GM12878 (cell line): ENCODE measurements at regions not wholly inside any gene's neighbourhood (a gene's known extent, or its start where the extent isn't known, plus 50 kb on each side); places are given as distances from the start of the nearest gene placed in this dataset.

Source experiments
- ATAC-seq: fragments of 200-7000 bp; cut with Tn5 transposase; 3 replicates; pipeline ENCODE4 v1.9.1; 2020; ENCODE audit warnings: mild to moderate bottlenecking, moderate library complexity
- BruUV-seq: library from RNA; stranded (reverse); fragments of 400-500 nt; replicated peaks from 2 replicates; lab custom pipeline; 2021; lab: Mats Ljungman, UMichigan
- CTCF ChIA-PET: fragments of 300-600 bp; sonication (Branson Sonifier 250); formaldehyde crosslinking; extraction: SDS; loops from one replicate; lab custom pipeline; 2021; ENCODE audit warnings: inconsistent platforms; lab: Yijun Ruan, JAX
- POLR2A ChIA-PET: fragments of 350-600 bp; formaldehyde crosslinking; extraction: SDS; loops from one replicate; lab custom pipeline; 2021; ENCODE audit warnings: inconsistent platforms; lab: Charles Lee
- RAD21 ChIA-PET: fragments of 300-600 bp; sonication (Branson Sonifier 250); formaldehyde crosslinking; loops from one replicate; lab custom pipeline; 2023; ENCODE audit warnings: antibody characterized with exemption; ENCODE audit not compliant: unreplicated experiment; lab: Charles Lee
- SMC1A ChIA-PET: fragments of 300-600 bp; sonication (Branson Sonifier 250); formaldehyde crosslinking; loops from one replicate; lab custom pipeline; 2023; ENCODE audit not compliant: unreplicated experiment, uncharacterized antibody; lab: Charles Lee
- DNase-seq: peaks from one replicate; pipeline ENCODE4 v3.0.0-alpha.2; 2011; ENCODE audit warnings: low read depth, low spot score
- FAIRE-seq: peaks from 3 replicates; lab custom pipeline; 2011; peaks lifted over from hg19 to GRCh38; lab: Jason Lieb, UNC
- H2AFZ ChIP-seq: 2 replicates; pipeline ENCODE4 v1.6.0; 2011; ENCODE audit warnings: low read depth, low read length, control low read depth; ENCODE audit not compliant: control insufficient read depth
- H3K27ac ChIP-seq: 2 replicates; pipeline ENCODE4 v1.5.1; 2011; ENCODE audit warnings: control low read depth; ENCODE audit not compliant: control insufficient read depth, insufficient read depth
- H3K27me3 ChIP-seq, 2 experiments: replicated peaks in 1 of 2; 2 replicates each; pipeline versions ENCODE4 v1.6.0 to v1.6.1; 2011; ENCODE audit warnings: low read length in 1 of 2; ENCODE audit not compliant: control insufficient read depth in 2 of 2, insufficient read depth in 2 of 2
- H3K36me3 ChIP-seq, 2 experiments: 2 replicates each; pipeline ENCODE4 v1.5.1; 2011; ENCODE audit warnings: low read length in 1 of 2; ENCODE audit not compliant: control insufficient read depth in 2 of 2, insufficient read depth in 2 of 2
- H3K4me1 ChIP-seq: 2 replicates; pipeline ENCODE4 v1.6.1; 2011; ENCODE audit warnings: mild to moderate bottlenecking, low read length, moderate library complexity, mixed read lengths; ENCODE audit not compliant: control insufficient read depth, insufficient read depth
- H3K4me2 ChIP-seq: 2 replicates; pipeline ENCODE4 v1.6.0; 2011; ENCODE audit warnings: control low read depth; ENCODE audit not compliant: control insufficient read depth, insufficient read depth
- H3K4me3 ChIP-seq: fragments of 200-600 bp; sonication (generic); 2 replicates; pipeline ENCODE4 v1.5.1; 2016
- H3K79me2 ChIP-seq: 2 replicates; pipeline ENCODE4 v1.6.0; 2011; ENCODE audit warnings: low read length; ENCODE audit not compliant: control insufficient read depth, insufficient read depth
- H3K9ac ChIP-seq: 2 replicates; pipeline ENCODE4 v1.8.0; 2011; ENCODE audit warnings: low read length, control low read depth, mixed read lengths; ENCODE audit not compliant: control insufficient read depth, insufficient read depth
- H3K9me3 ChIP-seq: replicated peaks from 3 replicates; pipeline ENCODE4 v1.5.1; 2011; ENCODE audit warnings: mild to moderate bottlenecking, low read length; ENCODE audit not compliant: control insufficient read depth, insufficient read depth
- H4K20me1 ChIP-seq: 2 replicates; pipeline ENCODE4 v1.6.0; 2011; ENCODE audit not compliant: control insufficient read depth, insufficient read depth
- ASH2L ChIP-seq: fragments of 300-600, 200-600 bp; sonication (generic); IDR thresholded peaks from 2 replicates; pipeline ENCODE4 v1.6.1; 2017; ENCODE audit warnings: low read depth, mild to moderate bottlenecking, borderline replicate concordance
- HSF1 ChIP-seq: fragments of 150-350 bp; IDR thresholded peaks from 2 replicates; pipeline ENCODE4 v1.6.1; 2014; ENCODE audit warnings: mild to moderate bottlenecking, low read depth, low read length
- IRF5 ChIP-seq: fragments of 450-650 bp; IDR thresholded peaks from 2 replicates; pipeline ENCODE4 v1.6.1; 2017; ENCODE audit warnings: borderline replicate concordance
- MTA2 ChIP-seq: fragments of 450-650 bp; IDR thresholded peaks from 2 replicates; pipeline ENCODE4 v1.6.1; 2016; ENCODE audit warnings: low read depth, mild to moderate bottlenecking, moderate library complexity
- NR2C1 ChIP-seq: fragments of 450-650 bp; IDR thresholded peaks from 2 replicates; pipeline ENCODE4 v1.6.1; 2017; ENCODE audit warnings: antibody characterized with exemption, mild to moderate bottlenecking, moderate library complexity
- POLR2AphosphoS5 ChIP-seq: IDR thresholded peaks from 2 replicates; pipeline ENCODE4 v1.6.1; 2011; ENCODE audit warnings: mild to moderate bottlenecking, low read length, inconsistent platforms
- SUPT20H ChIP-seq: IDR thresholded peaks from 2 replicates; pipeline ENCODE4 v1.6.1; 2011; ENCODE audit warnings: low read depth, mild to moderate bottlenecking, low read length, moderate library complexity, borderline replicate concordance; ENCODE audit not compliant: control insufficient read depth
- in situ Hi-C: fragments of 300-500 bp; cut with MboI; formaldehyde crosslinking; loops from 9 replicates; pipeline ENCODE4 v1.14.3; 2018; ENCODE audit warnings: mixed read lengths
- intact Hi-C: fragments of 100-400 bp; cut with micrococcal nuclease; formaldehyde crosslinking; loops from one replicate; pipeline ENCODE4 v1.14.2; 2022; ENCODE audit not compliant: unreplicated experiment

- H3K27ac ChIP-seq: no peak overlapping the region
- H3K4me1 ChIP-seq: no peaks in the 10 kb centered on the region
- no peaks in the 10 kb centered on the region for H3K9me3 ChIP-seq
- H3K4me2 ChIP-seq: no peak overlapping the region
- ATAC-seq: no peak
- no peak overlapping the region for H2AFZ ChIP-seq
- intact Hi-C loops (no loop called here), in situ Hi-C loops (no loop called here)
- BruUV-seq: no TSS peak
- no peaks in the 10 kb centered on the region for H4K20me1 ChIP-seq
- no peak for FAIRE-seq
- RAD21 ChIA-PET: no interaction called here
- SMC1A ChIA-PET: no interaction called here
- no peaks in the 10 kb centered on the region; a peak in 1 of 4 replicates for H3K27me3 ChIP-seq
- H3K4me3 ChIP-seq: no peak overlapping the region
- no peak overlapping the region for H3K9ac ChIP-seq
- POLR2A ChIA-PET: no interaction called here
- no peaks in the 10 kb centered on the region for H3K79me2 ChIP-seq
- no peaks in the 10 kb centered on the region for H3K36me3 ChIP-seq
- CTCF ChIA-PET: no interaction called here
- no peak for DNase-seq
- TF ChIP-seq MTA2 (no peak), HSF1 (no peak), POLR2AphosphoS5 (no peak), ASH2L (no peak), IRF5 (no peak), NR2C1 (no peak), SUPT20H (no peak)
Observed at GRCh38 chr5:119816055-119816454, 186.7 kb downstream of the FAM170A start.
